CD14-positive monocyte (primary cell): ENCODE measurements at regions not wholly inside any gene's neighbourhood (a gene's known extent, or its start where the extent isn't known, plus 50 kb on each side); places are given as distances from the start of the nearest gene placed in this dataset.

Experiments
- DNase-seq, 3 donors: peaks; one replicate each; pipeline ENCODE4 v3.0.0-alpha.2; 2011 to 2022
- H2AFZ ChIP-seq: 2 replicates; pipeline ENCODE4 v1.6.0; 2012; ENCODE audit warnings: mild to moderate bottlenecking, low read depth, low read length, inconsistent platforms; ENCODE audit not compliant: insufficient read depth, poor library complexity, severe bottlenecking
- H3K27ac ChIP-seq, 2 donors: 1 replicate in 1 of 2; 2 replicates in 1 of 2; pipeline ENCODE4 v1.5.1; 2012 to 2013; ENCODE audit warnings: low read length in 2 of 2, control low read depth in 1 of 2, inconsistent platforms in 1 of 2, low read depth in 1 of 2, mild to moderate bottlenecking in 1 of 2
- H3K27me3 ChIP-seq, 2 donors: one replicate each; pipeline versions ENCODE4 v1.6.0 to v1.6.1; 2011 to 2013; ENCODE audit warnings: low read length in 2 of 2; ENCODE audit not compliant: control insufficient read depth in 2 of 2, insufficient read depth in 2 of 2
- H3K36me3 ChIP-seq, 2 donors: replicated peaks in 1 of 2; 1 replicate in 1 of 2; 2 replicates in 1 of 2; pipeline versions ENCODE4 v1.5.1 to v1.6.1; 2012 to 2013; ENCODE audit warnings: low read length in 2 of 2, control low read depth in 1 of 2, inconsistent platforms in 1 of 2, mild to moderate bottlenecking in 1 of 2; ENCODE audit not compliant: insufficient read depth in 2 of 2, control insufficient read depth in 1 of 2
- H3K4me1 ChIP-seq, 2 donors: 1 replicate in 1 of 2; 2 replicates in 1 of 2; pipeline versions ENCODE4 v1.5.1 to v1.6.1; 2012 to 2013; ENCODE audit warnings: low read length in 2 of 2, control low read depth in 1 of 2, inconsistent platforms in 1 of 2, mild to moderate bottlenecking in 1 of 2, moderate library complexity in 1 of 2; ENCODE audit not compliant: insufficient read depth in 2 of 2, control insufficient read depth in 1 of 2
- H3K4me2 ChIP-seq: replicated peaks from 2 replicates; pipeline ENCODE3; 2012; ENCODE audit warnings: low read length, moderate library complexity, mild to moderate bottlenecking; ENCODE audit not compliant: poor library complexity, severe bottlenecking; ENCODE audit errors: extremely low read depth
- H3K4me3 ChIP-seq, 3 experiments: fragments of 200-600 bp in 1 of 3; sonication (generic) in 1 of 3; replicated peaks in 1 of 3; 1 replicate in 2 of 3; 2 replicates in 1 of 3; pipeline ENCODE4 v1.5.1; 2011 to 2013; ENCODE audit warnings: low read length in 3 of 3, mild to moderate bottlenecking in 3 of 3, control low read depth in 2 of 3, low read depth in 2 of 3, inconsistent platforms in 1 of 3, moderate library complexity in 1 of 3
- H3K79me2 ChIP-seq: 2 replicates; pipeline ENCODE4 v1.6.0; 2012; ENCODE audit warnings: mild to moderate bottlenecking, control low read depth, inconsistent platforms, low read length, moderate library complexity; ENCODE audit not compliant: insufficient read depth
- H3K9ac ChIP-seq: 2 replicates; pipeline ENCODE4 v1.6.0; 2017; ENCODE audit warnings: low read length, mild to moderate bottlenecking; ENCODE audit not compliant: insufficient read depth, poor library complexity, severe bottlenecking
- H3K9me3 ChIP-seq, 2 donors: replicated peaks in 1 of 2; 1 replicate in 1 of 2; 2 replicates in 1 of 2; pipeline versions ENCODE4 v1.5.1 to v1.6.1; 2012 to 2013; ENCODE audit warnings: low read length in 2 of 2, control low read depth in 1 of 2; ENCODE audit not compliant: control insufficient read depth in 1 of 2, insufficient read depth in 1 of 2
- H4K20me1 ChIP-seq: 2 replicates; pipeline ENCODE4 v1.6.0; 2012; ENCODE audit warnings: mild to moderate bottlenecking, low read length, control low read depth, moderate library complexity; ENCODE audit not compliant: insufficient read depth
- H3K27ac Mint-ChIP-seq, 7 donors: one replicate each; pipeline ENCODE4 v1.8.0; 2020; ENCODE audit warnings: mild to moderate bottlenecking in 7 of 7, mixed read lengths in 7 of 7, moderate library complexity in 6 of 7, inconsistent platforms in 2 of 7
- H3K27me3 Mint-ChIP-seq, 3 donors: one replicate each; pipeline ENCODE4 v1.8.0; 2021 to 2022; ENCODE audit warnings: low read depth in 3 of 3, mild to moderate bottlenecking in 3 of 3, mixed read lengths in 3 of 3, moderate library complexity in 3 of 3, inconsistent platforms in 1 of 3
- H3K36me3 Mint-ChIP-seq, 2 donors: one replicate each; pipeline ENCODE4 v1.8.0; 2020; ENCODE audit warnings: mixed read lengths in 2 of 2, inconsistent platforms in 1 of 2, mild to moderate bottlenecking in 1 of 2
- H3K4me1 Mint-ChIP-seq: one replicate; pipeline ENCODE4 v1.8.0; 2020; ENCODE audit warnings: mild to moderate bottlenecking, mixed read lengths
- H3K4me3 Mint-ChIP-seq, 2 donors: one replicate each; pipeline ENCODE4 v1.8.0; 2020; ENCODE audit warnings: mild to moderate bottlenecking in 2 of 2, mixed read lengths in 2 of 2, moderate library complexity in 1 of 2
- H3K9me3 Mint-ChIP-seq, 7 donors: one replicate each; pipeline ENCODE4 v1.8.0; 2020 to 2022; ENCODE audit warnings: mixed read lengths in 7 of 7, mild to moderate bottlenecking in 6 of 7, moderate library complexity in 6 of 7, inconsistent platforms in 2 of 7
- CTCF ChIP-seq: fragments of 200-600 bp; IDR thresholded peaks from one replicate; pipeline ENCODE4 v1.8.0; 2022; ENCODE audit warnings: antibody characterized with exemption, mild to moderate bottlenecking
- WGBS: methylation state at CpG from one replicate; pipeline ENCODE4 v1.1.5; 2013; ENCODE audit warnings: missing lambda C conversion rate; ENCODE audit not compliant: insufficient coverage; 5-methylcytosine and 5-hydroxymethylcytosine counted together
- intact Hi-C, 2 donors: fragments of 100-400 bp; cut with micrococcal nuclease; formaldehyde crosslinking; loops; one replicate each; pipeline versions ENCODE4 v1.15.0 to v1.15.1; 2023

GRCh38 chr16:6027733-6028132 is 930.1 kb upstream of the EEF2KMT start:
- H3K27me3 ChIP-seq = no peaks in the 10 kb centered on the region
- no peak overlapping the region for H3K4me3 ChIP-seq
- intact Hi-C loops = no loop called here
- WGBS = 86% methylated on average over 4 of the region's 7 CpGs
- peaks cover 0 to 2% (median 0%) of the 10 kb centered on the region in 3 donors for H3K27me3 Mint-ChIP-seq
- H3K9me3 ChIP-seq = no peaks in the 10 kb centered on the region
- H3K4me3 Mint-ChIP-seq = no peak overlapping the region
- H3K27ac ChIP-seq = no peak overlapping the region
- H2AFZ ChIP-seq = no peak overlapping the region
- H3K79me2 ChIP-seq = no peaks in the 10 kb centered on the region
- peaks cover 0 to 1% (median 0%) of the 10 kb centered on the region in 7 donors for H3K9me3 Mint-ChIP-seq
- TF ChIP-seq CTCF = no peak
- no peaks in the 10 kb centered on the region for H3K36me3 ChIP-seq
- H3K27ac Mint-ChIP-seq = no peak overlapping the region
- no peaks in the 10 kb centered on the region for H3K36me3 Mint-ChIP-seq
- no peak overlapping the region for H3K9ac ChIP-seq
- no peaks in the 10 kb centered on the region for H3K4me1 Mint-ChIP-seq
- H3K4me1 ChIP-seq = no peaks in the 10 kb centered on the region
- no peak overlapping the region for H3K4me2 ChIP-seq
- no peaks in the 10 kb centered on the region for H4K20me1 ChIP-seq
- DNase-seq = no peak

- Histone ChIP-seq H3K4me3 (no peak overlapping the region), H2AFZ (no peak overlapping the region), H4K20me1 (no peaks in the 10 kb centered on the region), H3K36me3 (no peaks in the 10 kb centered on the region), H3K79me2 (no peaks in the 10 kb centered on the region), H3K4me1 (no peaks in the 10 kb centered on the region), H3K9me3 (no peaks in the 10 kb centered on the region), H3K4me2 (no peak overlapping the region), H3K27me3 (peaks cover 0 to 20% of the 10 kb centered on the region in 2 donors), H3K9ac (no peak overlapping the region), H3K27ac (no peak overlapping the region)
- Mint-ChIP-seq H3K27ac (no peak overlapping the region), H3K4me1 (no peaks in the 10 kb centered on the region), H3K36me3 (no peaks in the 10 kb centered on the region), H3K27me3 (peaks cover 15 to 32% (median 25%) of the 10 kb centered on the region in 3 donors), H3K9me3 (peaks cover 0 to 3% (median 0%) of the 10 kb centered on the region in 7 donors), H3K4me3 (no peak overlapping the region)
- intact Hi-C loops = no loop called here
- no peak for TF ChIP-seq CTCF
- WGBS = 83% methylated on average over 7 of the region's 14 CpGs
- DNase-seq = no peak
Observed at GRCh38 chr16:6023449-6023848, 925.9 kb upstream of the EEF2KMT start.
